HEK293 (cell line): ENCODE measurements at regions not wholly inside any gene's neighbourhood (a gene's known extent, or its start where the extent isn't known, plus 50 kb on each side); places are given as distances from the start of the nearest gene placed in this dataset.

Experiments used
- CTCF ChIA-PET: fragments of 350-600 bp; formaldehyde crosslinking; extraction: SDS; loops from one replicate; lab custom pipeline; 2021; ENCODE audit warnings: antibody characterized with exemption; lab: Yijun Ruan, JAX
- POLR2A ChIA-PET: fragments of 300-600 bp; formaldehyde crosslinking; extraction: SDS; loops from one replicate; lab custom pipeline; 2020; ENCODE audit warnings: antibody characterized with exemption, inconsistent platforms; lab: Yijun Ruan, JAX
- H3K27ac ChIP-seq: fragments of 200-500 bp; sonication (Bioruptor generic); 2 replicates; pipeline ENCODE4 v1.5.1; 2014; ENCODE audit warnings: low read depth, low read length, control low read depth, inconsistent platforms; ENCODE audit errors: extremely low read depth
- H3K36me3 ChIP-seq, 2 experiments: fragments of 200-500 bp in 1 of 2; sonication (Bioruptor generic) in 1 of 2; 1 replicate in 1 of 2; 2 replicates in 1 of 2; pipeline ENCODE4 v1.5.1; 2014 to 2017; ENCODE audit warnings: inconsistent platforms in 2 of 2, low read length in 2 of 2; ENCODE audit not compliant: control insufficient read depth in 2 of 2, insufficient read depth in 1 of 2
- H3K4me1 ChIP-seq: fragments of 200-500 bp; sonication (Bioruptor generic); 2 replicates; pipeline ENCODE4 v1.5.1; 2014; ENCODE audit warnings: mild to moderate bottlenecking, low read length, inconsistent platforms; ENCODE audit not compliant: control insufficient read depth, insufficient read depth
- H3K4me3 ChIP-seq: 2 replicates; pipeline ENCODE4 v1.5.1; 2011; ENCODE audit warnings: low read depth, mild to moderate bottlenecking, control low read depth, low read length, moderate library complexity
- H3K9me3 ChIP-seq: fragments of 200-500 bp; sonication (Bioruptor generic); 2 replicates; pipeline ENCODE4 v1.5.1; 2014; ENCODE audit warnings: low read depth, low read length, inconsistent platforms; ENCODE audit not compliant: control insufficient read depth, insufficient read depth
- PBX3 ChIP-seq: sonication (generic); formaldehyde crosslinking; IDR thresholded peaks from 2 replicates; pipeline ENCODE4 v1.8.1; 2022; ENCODE audit warnings: mild to moderate bottlenecking, moderate library complexity, missing genetic modification reagents
- PRDM2 ChIP-seq: fragments of 450-650 bp; formaldehyde crosslinking; IDR thresholded peaks from 2 replicates; pipeline ENCODE4 v1.5.1; 2016; ENCODE audit warnings: missing biosample characterization, missing genetic modification characterization, borderline replicate concordance
- ZBTB44 ChIP-seq: fragments of 450-650 bp; IDR thresholded peaks from 2 replicates; pipeline ENCODE4 v1.5.1; 2018; ENCODE audit warnings: missing biosample characterization, mild to moderate bottlenecking, missing genetic modification characterization
- ZBTB6 ChIP-seq: fragments of 450-650 bp; formaldehyde crosslinking; IDR thresholded peaks from 2 replicates; pipeline ENCODE4 v1.5.1; 2017; ENCODE audit warnings: missing biosample characterization, missing genetic modification characterization
- ZNF292 ChIP-seq: fragments of 450-650 bp; formaldehyde crosslinking; IDR thresholded peaks from 2 replicates; pipeline ENCODE4 v1.5.1; 2016; ENCODE audit warnings: low read depth, missing biosample characterization, missing genetic modification characterization, borderline replicate concordance
- ZNF391 ChIP-seq: fragments of 450-650 bp; formaldehyde crosslinking; IDR thresholded peaks from 2 replicates; pipeline ENCODE4 v1.5.1; 2016; ENCODE audit warnings: low read depth, missing biosample characterization, missing genetic modification characterization, borderline replicate concordance
- ZNF404 ChIP-seq: fragments of 450-650 bp; formaldehyde crosslinking; IDR thresholded peaks from 2 replicates; pipeline ENCODE4 v1.5.1; 2017; ENCODE audit warnings: missing biosample characterization, missing genetic modification characterization
- ZNF518A ChIP-seq: fragments of 450-650 bp; formaldehyde crosslinking; conservative IDR thresholded peaks from 2 replicates; pipeline ENCODE4 v1.5.1; 2016; ENCODE audit warnings: low read depth, missing biosample characterization, missing genetic modification characterization
- ZNF629 ChIP-seq: fragments of 450-650 bp; formaldehyde crosslinking; IDR thresholded peaks from 2 replicates; pipeline ENCODE4 v1.5.1; 2017; ENCODE audit warnings: missing biosample characterization, missing genetic modification characterization
- ZNF664 ChIP-seq: fragments of 450-650 bp; formaldehyde crosslinking; IDR thresholded peaks from 2 replicates; pipeline ENCODE4 v1.5.1; 2016; ENCODE audit warnings: missing biosample characterization, missing genetic modification characterization

- POLR2A ChIA-PET = no interaction called here
- H3K4me1 ChIP-seq = no peaks in the 10 kb centered on the region
- TF ChIP-seq ZNF292 (no peak), ZBTB6 (no peak), PRDM2 (tag by site-specific recombination) (no peak), ZNF391 (tag by site-specific recombination) (no peak), ZNF404 (tag by site-specific recombination) (no peak), ZNF664 (tag by site-specific recombination) (no peak), ZNF518A (tag by site-specific recombination) (no peak), ZNF629 (tag by site-specific recombination) (no peak), ZBTB44 (no peak), PBX3 (no peak)
- TF ChIP-seq, all 188 proteins: peak for 0
- CTCF ChIA-PET = no interaction called here
- Histone ChIP-seq H3K27ac (no peak overlapping the region), H3K4me3 (no peak overlapping the region), H3K9me3 (no peaks in the 10 kb centered on the region), H3K36me3 (no peaks in the 10 kb centered on the region)
Measured at GRCh38 chr6:153437193-153437592, 306.1 kb upstream of the RGS17 start.
